Suprapubic skin (tissue), 4 donors: ENCODE measurements at regions not wholly inside any gene's neighbourhood (a gene's known extent, or its start where the extent isn't known, plus 50 kb on each side); places are given as distances from the start of the nearest gene placed in this dataset.

ENCODE experiments used
- DNase-seq, 2 donors: peaks; one replicate each; pipeline ENCODE4 v3.0.0-alpha.2; 2019; ENCODE audit warnings: low spot score in 2 of 2
- H3K27ac ChIP-seq: fragments of 200-600 bp; sonication (generic); one replicate; pipeline ENCODE4 v1.5.1; 2019
- H3K27me3 ChIP-seq: fragments of 200-600 bp; sonication (generic); one replicate; pipeline ENCODE4 v1.5.1; 2019
- H3K36me3 ChIP-seq: fragments of 200-600 bp; sonication (generic); one replicate; pipeline ENCODE4 v1.5.1; 2019
- H3K4me1 ChIP-seq: fragments of 200-600 bp; sonication (generic); one replicate; pipeline ENCODE4 v1.5.1; 2019
- H3K4me3 ChIP-seq: fragments of 200-600 bp; sonication (generic); one replicate; pipeline ENCODE4 v1.5.1; 2019; ENCODE audit warnings: mild to moderate bottlenecking
- H3K9me3 ChIP-seq: fragments of 200-600 bp; sonication (generic); one replicate; pipeline ENCODE4 v1.5.1; 2019
- EP300 ChIP-seq: sonication (generic); formaldehyde crosslinking; IDR thresholded peaks from one replicate; pipeline ENCODE4 v1.6.1; 2017; ENCODE audit warnings: antibody characterized with exemption
- POLR2A ChIP-seq, 2 donors: fragments of 450-650 bp; IDR thresholded peaks; one replicate each; pipeline ENCODE4 v1.6.1; 2017; ENCODE audit warnings: antibody characterized with exemption in 2 of 2, mild to moderate bottlenecking in 2 of 2, moderate library complexity in 2 of 2
- POLR2AphosphoS5 ChIP-seq, 3 donors: sonication (generic); formaldehyde crosslinking; IDR thresholded peaks; one replicate each; pipeline ENCODE4 v1.6.1; 2017; ENCODE audit warnings: antibody characterized with exemption in 3 of 3
- WGBS: methylation state at CpG from one replicate; pipeline ENCODE4 v1.1.5; 2018; 5-methylcytosine and 5-hydroxymethylcytosine counted together
- TF ChIP-seq, protein P1 (sequence below), 2 donors: fragments of 200-600 bp in 1 of 2; fragments of 450-650 bp in 1 of 2; sonication (generic) in 1 of 2; IDR thresholded peaks; one replicate each; pipeline ENCODE4 v1.5.1; 2016 to 2019; ENCODE audit warnings: antibody characterized with exemption in 2 of 2, mild to moderate bottlenecking in 1 of 2, moderate library complexity in 1 of 2

DNA sequence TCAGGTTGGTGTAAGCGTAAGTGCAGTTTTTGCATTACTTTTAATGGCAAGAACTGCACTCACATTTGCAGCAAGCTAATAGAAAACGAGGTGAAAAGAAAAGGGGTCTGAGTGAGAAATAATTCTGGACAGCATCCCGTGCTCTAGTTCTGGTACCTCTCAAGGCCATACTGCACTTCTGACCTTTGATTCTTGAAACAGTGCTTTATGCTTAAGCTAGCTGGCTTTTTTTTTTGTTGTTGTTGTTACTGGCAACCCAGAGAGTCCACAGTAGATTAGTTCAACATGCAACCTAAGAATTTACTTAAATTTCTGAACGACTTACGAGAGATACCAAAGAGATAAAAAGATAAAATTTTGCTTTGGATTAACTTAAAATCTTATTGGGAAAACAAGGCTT, 75.2 kb upstream of the PRKD1 start:
- no peak for DNase-seq
- 65% methylated on average over 5 of the region's 5 CpGs for WGBS

DNA sequence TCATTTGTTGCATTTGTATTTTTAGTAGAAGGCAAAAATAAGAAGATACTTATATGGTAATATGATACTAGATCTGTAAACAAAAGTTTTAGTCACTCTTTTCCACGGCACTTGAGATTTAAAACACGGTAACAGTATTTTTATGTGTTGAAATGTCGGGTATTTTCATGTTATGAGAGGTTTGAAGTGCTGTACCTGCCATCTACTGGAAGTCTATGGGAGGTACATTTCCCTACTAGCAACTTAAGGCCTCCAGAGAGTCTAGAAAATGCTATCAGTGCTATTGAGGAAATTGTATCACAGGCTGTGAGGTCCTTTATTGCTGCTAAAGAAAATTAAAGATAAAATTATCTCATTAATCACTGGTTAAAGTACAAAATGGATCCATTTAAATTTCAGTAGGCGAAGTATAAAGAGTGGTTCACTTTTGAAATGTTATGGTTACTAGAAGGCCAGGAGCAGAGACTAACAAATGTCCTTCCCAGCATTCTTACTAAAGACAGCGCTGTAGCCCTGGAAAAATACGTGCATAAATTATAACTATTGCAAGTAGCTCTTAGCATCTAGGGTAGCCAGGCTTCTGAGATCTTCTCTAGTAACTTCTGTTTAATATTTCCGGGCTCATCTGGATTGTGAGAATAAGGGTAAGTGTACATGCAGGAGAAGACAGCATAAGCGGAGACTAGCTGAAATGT, 77.6 kb upstream of the PRKD1 start:
- 56% methylated on average over 8 of the region's 8 CpGs for WGBS
- H3K27ac ChIP-seq, result no peak overlapping the region
- no peak overlapping the region for H3K4me3 ChIP-seq
- H3K9me3 ChIP-seq, result no peaks in the 10 kb centered on the region
- TF ChIP-seq POLR2A (IDR thresholded peaks at IDR 0.05) (no peak), EP300 (no peak), POLR2AphosphoS5 (IDR thresholded peaks at IDR 0.05) (no peak)
- TF ChIP-seq, protein P1, sequence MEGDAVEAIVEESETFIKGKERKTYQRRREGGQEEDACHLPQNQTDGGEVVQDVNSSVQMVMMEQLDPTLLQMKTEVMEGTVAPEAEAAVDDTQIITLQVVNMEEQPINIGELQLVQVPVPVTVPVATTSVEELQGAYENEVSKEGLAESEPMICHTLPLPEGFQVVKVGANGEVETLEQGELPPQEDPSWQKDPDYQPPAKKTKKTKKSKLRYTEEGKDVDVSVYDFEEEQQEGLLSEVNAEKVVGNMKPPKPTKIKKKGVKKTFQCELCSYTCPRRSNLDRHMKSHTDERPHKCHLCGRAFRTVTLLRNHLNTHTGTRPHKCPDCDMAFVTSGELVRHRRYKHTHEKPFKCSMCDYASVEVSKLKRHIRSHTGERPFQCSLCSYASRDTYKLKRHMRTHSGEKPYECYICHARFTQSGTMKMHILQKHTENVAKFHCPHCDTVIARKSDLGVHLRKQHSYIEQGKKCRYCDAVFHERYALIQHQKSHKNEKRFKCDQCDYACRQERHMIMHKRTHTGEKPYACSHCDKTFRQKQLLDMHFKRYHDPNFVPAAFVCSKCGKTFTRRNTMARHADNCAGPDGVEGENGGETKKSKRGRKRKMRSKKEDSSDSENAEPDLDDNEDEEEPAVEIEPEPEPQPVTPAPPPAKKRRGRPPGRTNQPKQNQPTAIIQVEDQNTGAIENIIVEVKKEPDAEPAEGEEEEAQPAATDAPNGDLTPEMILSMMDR (IDR thresholded peaks at IDR 0.05), result peak in 1 of 2 donors; percentile 50
- no peaks in the 10 kb centered on the region for H3K27me3 ChIP-seq
- H3K36me3 ChIP-seq, result no peaks in the 10 kb centered on the region
- H3K4me1 ChIP-seq, result no peaks in the 10 kb centered on the region
- no peak for DNase-seq

More for the DNA sequence above, 75.2 kb upstream of the PRKD1 start:
- TF ChIP-seq, protein P1 (IDR thresholded peaks at IDR 0.05), result no peak
- Histone ChIP-seq H3K27me3 (no peaks in the 10 kb centered on the region), H3K4me3 (no peak overlapping the region), H3K4me1 (no peaks in the 10 kb centered on the region), H3K27ac (no peak overlapping the region), H3K36me3 (no peaks in the 10 kb centered on the region), H3K9me3 (no peaks in the 10 kb centered on the region)

DNA sequence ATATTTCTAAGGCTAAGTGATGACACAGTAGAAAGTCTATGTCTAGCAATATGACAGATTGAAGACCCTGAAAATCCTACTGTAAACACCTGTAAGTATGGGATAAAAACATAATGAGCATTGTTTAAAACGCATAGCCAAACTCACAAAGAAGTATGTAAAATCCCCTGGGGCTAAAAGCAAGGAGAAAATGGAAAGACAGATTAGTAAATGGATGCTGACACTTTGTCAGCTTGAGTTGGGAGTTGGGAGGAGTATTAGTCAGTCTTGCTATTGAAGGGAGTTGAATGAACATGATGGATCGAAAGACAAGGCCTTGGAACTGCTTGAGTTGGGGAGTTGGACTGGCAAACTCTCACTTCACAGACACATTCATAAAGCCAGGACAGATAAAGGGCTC, 79.0 kb upstream of the PRKD1 start:
- DNase-seq, result no peak
- H3K4me1 ChIP-seq, result no peaks in the 10 kb centered on the region
- H3K27ac ChIP-seq, result no peak overlapping the region
- WGBS, result 72% methylated on average over 2 of the region's 2 CpGs
- H3K27me3 ChIP-seq, result no peaks in the 10 kb centered on the region
- no peak overlapping the region for H3K4me3 ChIP-seq
- H3K9me3 ChIP-seq, result no peaks in the 10 kb centered on the region
- no peaks in the 10 kb centered on the region for H3K36me3 ChIP-seq
- no peak for TF ChIP-seq EP300
- TF ChIP-seq, protein P1 (IDR thresholded peaks at IDR 0.05), result no peak
- no peak for TF ChIP-seq POLR2AphosphoS5 (IDR thresholded peaks at IDR 0.05)
- TF ChIP-seq POLR2A (IDR thresholded peaks at IDR 0.05), result no peak

DNA sequence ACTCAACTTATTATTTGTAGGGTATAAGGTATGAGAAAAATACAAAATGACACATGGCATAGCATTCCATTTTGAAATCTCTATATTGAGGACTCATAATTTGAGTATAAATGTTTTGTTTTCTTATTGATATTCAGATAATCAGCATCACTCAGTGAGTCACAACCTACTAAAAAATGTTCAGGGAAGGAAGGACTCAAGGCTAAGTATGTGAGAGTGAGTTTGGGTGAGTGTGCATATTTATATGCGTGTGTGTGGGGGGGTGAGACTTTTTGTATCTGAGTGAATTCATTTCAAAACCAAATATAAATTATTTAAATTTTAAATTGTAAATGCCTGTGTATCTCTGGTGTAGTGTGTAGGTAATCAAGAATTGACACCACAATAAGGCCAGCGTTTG, 87.8 kb upstream of the PRKD1 start:
- TF ChIP-seq POLR2A (IDR thresholded peaks at IDR 0.05), result no peak
- no peak for TF ChIP-seq POLR2AphosphoS5 (IDR thresholded peaks at IDR 0.05)
- TF ChIP-seq, protein P1 (IDR thresholded peaks at IDR 0.05), result no peak
- no peak for TF ChIP-seq EP300
- WGBS, result 75% methylated on average over 2 of the region's 2 CpGs

DNA sequence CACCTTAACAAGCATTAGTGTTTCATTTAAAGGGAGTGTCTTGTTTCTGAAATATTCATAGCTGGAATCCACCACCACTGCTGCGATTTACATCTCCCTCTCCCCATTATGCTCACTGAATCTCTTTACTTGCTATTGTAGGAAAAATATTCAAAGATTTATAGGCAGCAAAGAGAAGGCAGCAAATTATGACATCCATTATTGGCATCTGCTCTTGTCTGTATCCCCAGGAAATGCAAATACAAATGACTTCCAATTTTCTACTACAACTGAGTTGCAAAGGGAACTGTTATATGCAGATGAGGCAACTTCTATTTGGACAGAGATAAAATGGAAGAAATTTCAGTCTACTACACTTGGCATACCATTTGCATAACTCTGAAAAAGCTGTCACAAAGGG, 88.4 kb upstream of the PRKD1 start:
- DNase-seq, result no peak
- 61% methylated on average over 1 of the region's 1 CpG for WGBS
- Histone ChIP-seq H3K27me3 (no peaks in the 10 kb centered on the region), H3K9me3 (no peaks in the 10 kb centered on the region), H3K27ac (no peak overlapping the region), H3K4me3 (no peak overlapping the region), H3K36me3 (no peaks in the 10 kb centered on the region), H3K4me1 (no peaks in the 10 kb centered on the region)
- TF ChIP-seq POLR2A (IDR thresholded peaks at IDR 0.05) (no peak), POLR2AphosphoS5 (IDR thresholded peaks at IDR 0.05) (no peak), EP300 (no peak)
- TF ChIP-seq, protein P1 (IDR thresholded peaks at IDR 0.05), result no peak

More for the DNA sequence above, 87.8 kb upstream of the PRKD1 start:
- Histone ChIP-seq H3K4me1 (no peaks in the 10 kb centered on the region), H3K27me3 (no peaks in the 10 kb centered on the region), H3K9me3 (no peaks in the 10 kb centered on the region), H3K4me3 (no peak overlapping the region), H3K36me3 (no peaks in the 10 kb centered on the region), H3K27ac (no peak overlapping the region)
- DNase-seq, result no peak
